ENCODE measurements at regions not wholly inside any gene's neighbourhood (a gene's known extent, or its start where the extent isn't known, plus 50 kb on each side); places are given as distances from the start of the nearest gene placed in this dataset.
"Not testable (repeated sequence)": the region's sequence is repeated elsewhere in the genome, so short reads cannot be mapped to it uniquely, and the experiment has no call there.

- Histone ChIP-seq H3K4me1 (ENCODE audit: control insufficient read depth, low read depth, low read length) (no peaks in the 10 kb centered on the region), H3K27me3 (ENCODE audit: control insufficient read depth, insufficient read depth, low read length) (no peaks in the 10 kb centered on the region), H3K36me3 (ENCODE audit: control insufficient read depth, low read depth, low read length) (no peaks in the 10 kb centered on the region), H3K9me3 (ENCODE audit: control insufficient read depth, low read depth, low read length) (no peaks in the 10 kb centered on the region), H3K27ac (ENCODE audit: low read length) (no peak overlapping the region), H3K9ac (ENCODE audit: low read length) (no peak overlapping the region), H3K4me3 (ENCODE audit: low read length) (no peak overlapping the region)
Measured at GRCh38 chr2:138906549-138906948, 126.4 kb upstream of the NXPH2 start.

- Histone ChIP-seq H3K36me3 (ENCODE audit: control insufficient read depth, low read depth, low read length) (no peaks in the 10 kb centered on the region), H3K27me3 (ENCODE audit: control insufficient read depth, insufficient read depth, low read length) (no peaks in the 10 kb centered on the region), H3K9ac (ENCODE audit: low read length) (no peak overlapping the region), H3K4me3 (ENCODE audit: low read length) (no peak overlapping the region), H3K4me1 (ENCODE audit: control insufficient read depth, low read depth, low read length) (no peaks in the 10 kb centered on the region), H3K9me3 (ENCODE audit: control insufficient read depth, low read depth, low read length) (no peaks in the 10 kb centered on the region), H3K27ac (ENCODE audit: low read length) (no peak overlapping the region)
Measured at GRCh38 chr2:138902239-138902871, 122.2 kb upstream of the NXPH2 start.

GRCh38 chr2:138901530-138901929 is 121.3 kb upstream of the NXPH2 start:
- Histone ChIP-seq H3K9ac (ENCODE audit: low read length) (no peak overlapping the region), H3K4me3 (ENCODE audit: low read length) (no peak overlapping the region), H3K27ac (ENCODE audit: low read length) (no peak overlapping the region), H3K9me3 (ENCODE audit: control insufficient read depth, low read depth, low read length) (no peaks in the 10 kb centered on the region), H3K4me1 (ENCODE audit: control insufficient read depth, low read depth, low read length) (no peaks in the 10 kb centered on the region), H3K36me3 (ENCODE audit: control insufficient read depth, low read depth, low read length) (no peaks in the 10 kb centered on the region), H3K27me3 (ENCODE audit: control insufficient read depth, insufficient read depth, low read length) (no peaks in the 10 kb centered on the region)

- Histone ChIP-seq H3K36me3 (ENCODE audit: control insufficient read depth, low read depth, low read length) (no peaks in the 10 kb centered on the region), H3K27ac (ENCODE audit: low read length) (no peak overlapping the region), H3K4me1 (ENCODE audit: control insufficient read depth, low read depth, low read length) (no peaks in the 10 kb centered on the region), H3K9ac (ENCODE audit: low read length) (no peak overlapping the region), H3K9me3 (ENCODE audit: control insufficient read depth, low read depth, low read length) (no peaks in the 10 kb centered on the region), H3K4me3 (ENCODE audit: low read length) (no peak overlapping the region), H3K27me3 (ENCODE audit: control insufficient read depth, insufficient read depth, low read length) (no peaks in the 10 kb centered on the region)
Measured at GRCh38 chr2:138898855-138899254, 118.7 kb upstream of the NXPH2 start.

- Histone ChIP-seq H3K27ac (ENCODE audit: low read length) (no peak overlapping the region), H3K36me3 (ENCODE audit: control insufficient read depth, low read depth, low read length) (no peaks in the 10 kb centered on the region), H3K27me3 (ENCODE audit: control insufficient read depth, insufficient read depth, low read length) (no peaks in the 10 kb centered on the region), H3K9ac (ENCODE audit: low read length) (no peak overlapping the region), H3K4me3 (ENCODE audit: low read length) (no peak overlapping the region), H3K9me3 (ENCODE audit: control insufficient read depth, low read depth, low read length) (no peaks in the 10 kb centered on the region), H3K4me1 (ENCODE audit: control insufficient read depth, low read depth, low read length) (no peaks in the 10 kb centered on the region)
Measured at GRCh38 chr2:138897274-138897673, 117.1 kb upstream of the NXPH2 start.

GRCh38 chr2:138893746-138894145 is 113.6 kb upstream of the NXPH2 start:
- Histone ChIP-seq H3K4me3 (ENCODE audit: low read length) (no peak overlapping the region), H3K9ac (ENCODE audit: low read length) (no peak overlapping the region), H3K36me3 (ENCODE audit: control insufficient read depth, low read depth, low read length) (no peaks in the 10 kb centered on the region), H3K9me3 (ENCODE audit: control insufficient read depth, low read depth, low read length) (no peaks in the 10 kb centered on the region), H3K27me3 (ENCODE audit: control insufficient read depth, insufficient read depth, low read length) (no peaks in the 10 kb centered on the region), H3K27ac (ENCODE audit: low read length) (no peak overlapping the region), H3K4me1 (ENCODE audit: control insufficient read depth, low read depth, low read length) (no peaks in the 10 kb centered on the region)

- Histone ChIP-seq H3K27me3 (ENCODE audit: control insufficient read depth, insufficient read depth, low read length) (no peaks in the 10 kb centered on the region), H3K4me3 (ENCODE audit: low read length) (no peak overlapping the region), H3K9me3 (ENCODE audit: control insufficient read depth, low read depth, low read length) (no peaks in the 10 kb centered on the region), H3K36me3 (ENCODE audit: control insufficient read depth, low read depth, low read length) (no peaks in the 10 kb centered on the region), H3K27ac (ENCODE audit: low read length) (no peak overlapping the region), H3K9ac (ENCODE audit: low read length) (no peak overlapping the region), H3K4me1 (ENCODE audit: control insufficient read depth, low read depth, low read length) (no peaks in the 10 kb centered on the region)
Measured at GRCh38 chr2:138881126-138881525, 100.9 kb upstream of the NXPH2 start.

GRCh38 chr2:138879931-138880330 is 99.7 kb upstream of the NXPH2 start:
- Histone ChIP-seq H3K9ac (ENCODE audit: low read length) (no peak overlapping the region), H3K4me1 (ENCODE audit: control insufficient read depth, low read depth, low read length) (no peaks in the 10 kb centered on the region), H3K36me3 (ENCODE audit: control insufficient read depth, low read depth, low read length) (no peaks in the 10 kb centered on the region), H3K27me3 (ENCODE audit: control insufficient read depth, insufficient read depth, low read length) (no peaks in the 10 kb centered on the region), H3K27ac (ENCODE audit: low read length) (no peak overlapping the region), H3K4me3 (ENCODE audit: low read length) (no peak overlapping the region), H3K9me3 (ENCODE audit: control insufficient read depth, low read depth, low read length) (no peaks in the 10 kb centered on the region)

GRCh38 chr2:138877421-138877820 is 97.2 kb upstream of the NXPH2 start:
- H3K9me3 ChIP-seq (ENCODE audit: control insufficient read depth, low read depth, low read length), result no peaks in the 10 kb centered on the region
- H3K4me1 ChIP-seq (ENCODE audit: control insufficient read depth, low read depth, low read length), result no peaks in the 10 kb centered on the region
- H3K36me3 ChIP-seq (ENCODE audit: control insufficient read depth, low read depth, low read length), result no peaks in the 10 kb centered on the region
- H3K9ac ChIP-seq (ENCODE audit: low read length), result no peak overlapping the region
- H3K27ac ChIP-seq (ENCODE audit: low read length), result no peak overlapping the region
- H3K27me3 ChIP-seq (ENCODE audit: control insufficient read depth, insufficient read depth, low read length), result no peaks in the 10 kb centered on the region
- no peak overlapping the region for H3K4me3 ChIP-seq (ENCODE audit: low read length)

- H3K9ac ChIP-seq (ENCODE audit: low read length), result no peak overlapping the region
- H3K9me3 ChIP-seq (ENCODE audit: control insufficient read depth, low read depth, low read length), result no peaks in the 10 kb centered on the region
- no peaks in the 10 kb centered on the region for H3K27me3 ChIP-seq (ENCODE audit: control insufficient read depth, insufficient read depth, low read length)
- H3K36me3 ChIP-seq (ENCODE audit: control insufficient read depth, low read depth, low read length), result no peaks in the 10 kb centered on the region
- no peaks in the 10 kb centered on the region for H3K4me1 ChIP-seq (ENCODE audit: control insufficient read depth, low read depth, low read length)
- no peak overlapping the region for H3K4me3 ChIP-seq (ENCODE audit: low read length)
- no peak overlapping the region for H3K27ac ChIP-seq (ENCODE audit: low read length)
Measured at GRCh38 chr2:138874251-138874650, 94.1 kb upstream of the NXPH2 start.

GRCh38 chr2:138872116-138872515 is 91.9 kb upstream of the NXPH2 start:
- not testable (repeated sequence) for H3K9ac ChIP-seq (ENCODE audit: low read length); H3K27me3 ChIP-seq (ENCODE audit: control insufficient read depth, insufficient read depth, low read length); H3K9me3 ChIP-seq (ENCODE audit: control insufficient read depth, low read depth, low read length); H3K4me3 ChIP-seq (ENCODE audit: low read length); H3K36me3 ChIP-seq (ENCODE audit: control insufficient read depth, low read depth, low read length); H3K27ac ChIP-seq (ENCODE audit: low read length); H3K4me1 ChIP-seq (ENCODE audit: control insufficient read depth, low read depth, low read length)

- Histone ChIP-seq H3K4me1 (ENCODE audit: control insufficient read depth, low read depth, low read length) (no peaks in the 10 kb centered on the region), H3K9ac (ENCODE audit: low read length) (no peak overlapping the region), H3K27ac (ENCODE audit: low read length) (no peak overlapping the region), H3K4me3 (ENCODE audit: low read length) (no peak overlapping the region), H3K27me3 (ENCODE audit: control insufficient read depth, insufficient read depth, low read length) (no peaks in the 10 kb centered on the region), H3K9me3 (ENCODE audit: control insufficient read depth, low read depth, low read length) (no peaks in the 10 kb centered on the region), H3K36me3 (ENCODE audit: control insufficient read depth, low read depth, low read length) (no peaks in the 10 kb centered on the region)
Measured at GRCh38 chr2:138871312-138871711, 91.1 kb upstream of the NXPH2 start.
